Duodenal mucosa (tissue), 2 donors: ENCODE measurements at regions not wholly inside any gene's neighbourhood (a gene's known extent, or its start where the extent isn't known, plus 50 kb on each side); places are given as distances from the start of the nearest gene placed in this dataset.

Experiments used
- H3K27ac ChIP-seq: one replicate; pipeline ENCODE4 v1.7.0; 2013; ENCODE audit warnings: low read depth, low read length
- H3K27me3 ChIP-seq, 2 donors: one replicate each; pipeline ENCODE4 v1.7.0; 2013; ENCODE audit warnings: low read length in 2 of 2, control low read depth in 1 of 2; ENCODE audit not compliant: insufficient read depth in 2 of 2, control insufficient read depth in 1 of 2
- H3K36me3 ChIP-seq, 2 donors: one replicate each; pipeline ENCODE4 v1.7.0; 2013; ENCODE audit warnings: low read length in 2 of 2, control low read depth in 1 of 2; ENCODE audit not compliant: insufficient read depth in 2 of 2, control insufficient read depth in 1 of 2
- H3K4me1 ChIP-seq, 2 donors: one replicate each; pipeline ENCODE4 v1.7.0; 2013; ENCODE audit warnings: low read length in 2 of 2, control low read depth in 1 of 2; ENCODE audit not compliant: insufficient read depth in 2 of 2, control insufficient read depth in 1 of 2
- H3K4me3 ChIP-seq, 2 donors: one replicate each; pipeline ENCODE4 v1.7.0; 2013; ENCODE audit warnings: low read length in 2 of 2, low read depth in 1 of 2
- H3K9ac ChIP-seq, 2 donors: one replicate each; pipeline ENCODE4 v1.7.0; 2013; ENCODE audit warnings: low read length in 2 of 2, low read depth in 1 of 2
- H3K9me3 ChIP-seq, 2 donors: one replicate each; pipeline ENCODE4 v1.7.0; 2013; ENCODE audit warnings: low read length in 2 of 2, control low read depth in 1 of 2; ENCODE audit not compliant: control insufficient read depth in 1 of 2

DNA sequence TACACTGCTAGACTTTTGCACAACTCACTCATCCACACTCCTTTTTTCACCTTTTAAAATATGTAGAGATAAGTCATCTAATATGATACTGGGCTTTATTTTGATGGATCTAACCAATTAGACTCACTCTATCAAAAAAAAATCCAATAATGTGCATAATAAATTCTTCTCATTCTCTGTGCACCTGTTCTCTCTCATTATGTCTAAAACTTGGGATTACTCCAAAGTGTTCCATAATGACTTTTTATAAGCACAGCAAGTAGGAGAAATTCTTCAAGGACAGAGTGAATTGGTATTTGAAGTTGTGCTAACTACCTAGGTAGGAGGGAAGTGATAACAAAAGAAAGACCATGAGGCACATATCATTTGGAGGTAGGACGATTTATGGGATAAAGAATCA lies 1438.8 kb downstream of the PCDH7 start:
- Histone ChIP-seq H3K4me1 (no peaks in the 10 kb centered on the region), H3K36me3 (no peaks in the 10 kb centered on the region), H3K9me3 (peaks cover 2 to 8% of the 10 kb centered on the region in 2 donors), H3K9ac (no peak overlapping the region), H3K27me3 (no peaks in the 10 kb centered on the region), H3K27ac (no peak overlapping the region), H3K4me3 (no peak overlapping the region)

GRCh38 chr4:32161392-32161791 lies 1441.2 kb downstream of the PCDH7 start:
- no peak overlapping the region for H3K27ac ChIP-seq

GRCh38 chr4:32163125-32163524 lies 1443.0 kb downstream of the PCDH7 start:
- Histone ChIP-seq H3K27me3 (no peaks in the 10 kb centered on the region), H3K4me1 (no peaks in the 10 kb centered on the region), H3K36me3 (no peaks in the 10 kb centered on the region), H3K4me3 (no peak overlapping the region), H3K27ac (no peak overlapping the region), H3K9me3 (no peaks in the 10 kb centered on the region), H3K9ac (no peak overlapping the region)

More at GRCh38 chr4:32161392-32161791, 1441.2 kb downstream of the PCDH7 start:
- peaks cover 2 to 5% of the 10 kb centered on the region in 2 donors for H3K9me3 ChIP-seq
- H3K36me3 ChIP-seq = no peaks in the 10 kb centered on the region
- H3K27me3 ChIP-seq = no peaks in the 10 kb centered on the region
- no peak overlapping the region for H3K4me3 ChIP-seq
- no peak overlapping the region for H3K9ac ChIP-seq
- no peaks in the 10 kb centered on the region for H3K4me1 ChIP-seq

- Histone ChIP-seq H3K4me1 (no peaks in the 10 kb centered on the region), H3K27ac (no peak overlapping the region), H3K4me3 (no peak overlapping the region), H3K9me3 (peaks cover 0 to 3% of the 10 kb centered on the region in 2 donors), H3K36me3 (no peaks in the 10 kb centered on the region), H3K9ac (no peak overlapping the region), H3K27me3 (no peaks in the 10 kb centered on the region)
Measured at GRCh38 chr4:32169841-32170240, 1449.7 kb downstream of the PCDH7 start.

DNA sequence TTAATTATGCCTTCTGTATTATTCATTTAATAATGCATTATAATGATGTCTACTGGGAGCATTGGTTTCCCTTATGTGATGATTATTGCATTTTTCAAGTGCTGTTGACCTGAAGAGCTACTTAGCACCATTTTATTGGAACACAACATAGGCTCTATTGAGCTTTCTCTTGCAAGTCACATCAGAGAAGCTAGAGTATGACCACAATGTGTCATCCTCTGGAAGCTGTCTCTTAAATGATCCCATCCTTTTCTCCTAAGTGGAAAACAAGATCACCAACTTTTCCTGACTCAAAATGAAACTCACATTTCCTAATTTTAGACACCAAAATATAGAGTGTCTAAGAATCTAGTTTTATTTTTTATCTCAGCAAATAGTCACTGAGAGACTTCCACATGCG lies 1451.9 kb downstream of the PCDH7 start:
- no peak overlapping the region for H3K9ac ChIP-seq
- H3K4me1 ChIP-seq = no peaks in the 10 kb centered on the region
- H3K36me3 ChIP-seq = no peaks in the 10 kb centered on the region
- H3K27ac ChIP-seq = no peak overlapping the region
- H3K9me3 ChIP-seq = peaks cover 0 to 9% of the 10 kb centered on the region in 2 donors
- H3K4me3 ChIP-seq = no peak overlapping the region
- no peaks in the 10 kb centered on the region for H3K27me3 ChIP-seq

- Histone ChIP-seq H3K4me1 (no peaks in the 10 kb centered on the region), H3K9me3 (peaks cover 0 to 9% of the 10 kb centered on the region in 2 donors), H3K9ac (no peak overlapping the region), H3K27me3 (no peaks in the 10 kb centered on the region), H3K27ac (no peak overlapping the region), H3K36me3 (no peaks in the 10 kb centered on the region), H3K4me3 (no peak overlapping the region)
Measured at GRCh38 chr4:32172761-32173160, 1452.6 kb downstream of the PCDH7 start.

GRCh38 chr4:32180086-32180485 lies 1459.9 kb downstream of the PCDH7 start:
- Histone ChIP-seq H3K9me3 (peaks cover 0 to 6% of the 10 kb centered on the region in 2 donors), H3K27ac (no peak overlapping the region), H3K4me1 (no peaks in the 10 kb centered on the region), H3K4me3 (no peak overlapping the region), H3K9ac (no peak overlapping the region), H3K36me3 (no peaks in the 10 kb centered on the region), H3K27me3 (no peaks in the 10 kb centered on the region)

DNA sequence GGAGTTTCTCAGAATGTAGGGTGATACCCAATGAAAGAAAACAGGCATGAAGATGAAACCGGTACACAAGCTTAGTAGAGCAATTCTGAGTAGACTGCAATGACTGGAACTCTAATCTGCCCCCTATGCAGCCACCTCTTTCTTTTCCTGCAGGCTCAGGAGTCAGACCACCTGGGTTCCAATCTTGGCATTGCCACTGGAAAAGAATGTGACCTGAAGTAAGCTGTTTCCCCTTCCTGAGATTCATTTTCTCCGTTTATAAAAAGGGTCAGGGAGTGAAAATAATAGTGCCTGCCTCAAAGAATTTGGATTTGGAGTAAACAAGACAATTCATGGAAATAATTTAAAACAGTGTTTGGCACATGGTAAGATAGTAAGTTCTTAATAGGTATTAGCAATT lies 1464.0 kb downstream of the PCDH7 start:
- Histone ChIP-seq H3K9ac (no peak overlapping the region), H3K27ac (no peak overlapping the region), H3K27me3 (no peaks in the 10 kb centered on the region), H3K36me3 (no peaks in the 10 kb centered on the region), H3K4me1 (no peaks in the 10 kb centered on the region), H3K9me3 (peaks cover 0 to 3% of the 10 kb centered on the region in 2 donors), H3K4me3 (no peak overlapping the region)

DNA sequence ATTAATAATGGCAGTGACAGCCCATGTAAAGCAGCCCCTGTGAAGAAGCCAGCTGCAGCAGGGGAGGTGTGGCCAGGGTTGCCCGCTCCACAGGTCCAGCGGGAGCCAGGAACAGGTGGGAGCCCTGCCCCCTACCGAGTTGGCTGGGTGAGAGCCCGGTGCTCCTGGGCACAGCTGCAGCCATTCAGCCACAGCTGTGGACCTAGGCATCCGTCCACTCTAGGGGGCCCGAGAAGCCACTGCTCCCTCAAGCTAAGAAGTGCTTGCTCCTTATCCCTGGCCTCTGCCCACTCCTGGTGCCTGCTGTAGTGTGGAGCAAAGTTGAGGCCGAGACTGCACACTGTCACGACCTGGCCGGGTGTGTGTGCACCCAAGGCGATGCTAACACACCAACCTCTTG lies 1469.0 kb downstream of the PCDH7 start:
- Histone ChIP-seq H3K27ac (no peak overlapping the region), H3K27me3 (no peaks in the 10 kb centered on the region), H3K9ac (no peak overlapping the region), H3K4me1 (no peaks in the 10 kb centered on the region), H3K36me3 (no peaks in the 10 kb centered on the region), H3K4me3 (no peak overlapping the region), H3K9me3 (peaks cover 6 to 11% of the 10 kb centered on the region in 2 donors)

- Histone ChIP-seq H3K9ac (no peak overlapping the region), H3K4me1 (no peaks in the 10 kb centered on the region), H3K36me3 (no peaks in the 10 kb centered on the region), H3K27me3 (no peaks in the 10 kb centered on the region), H3K4me3 (no peak overlapping the region), H3K27ac (no peak overlapping the region), H3K9me3 (peaks cover 6 to 11% of the 10 kb centered on the region in 2 donors)
Measured at GRCh38 chr4:32189788-32190187, 1469.6 kb downstream of the PCDH7 start.

- Histone ChIP-seq H3K36me3 (no peaks in the 10 kb centered on the region), H3K27me3 (no peaks in the 10 kb centered on the region), H3K9ac (no peak overlapping the region), H3K9me3 (peaks cover 6 to 16% of the 10 kb centered on the region in 2 donors), H3K4me3 (no peak overlapping the region), H3K4me1 (no peaks in the 10 kb centered on the region), H3K27ac (no peak overlapping the region)
Measured at GRCh38 chr4:32191961-32192360, 1471.8 kb downstream of the PCDH7 start.
